ENCODE measurements at regions not wholly inside any gene's neighbourhood (a gene's known extent, or its start where the extent isn't known, plus 50 kb on each side); places are given as distances from the start of the nearest gene placed in this dataset.

DNA sequence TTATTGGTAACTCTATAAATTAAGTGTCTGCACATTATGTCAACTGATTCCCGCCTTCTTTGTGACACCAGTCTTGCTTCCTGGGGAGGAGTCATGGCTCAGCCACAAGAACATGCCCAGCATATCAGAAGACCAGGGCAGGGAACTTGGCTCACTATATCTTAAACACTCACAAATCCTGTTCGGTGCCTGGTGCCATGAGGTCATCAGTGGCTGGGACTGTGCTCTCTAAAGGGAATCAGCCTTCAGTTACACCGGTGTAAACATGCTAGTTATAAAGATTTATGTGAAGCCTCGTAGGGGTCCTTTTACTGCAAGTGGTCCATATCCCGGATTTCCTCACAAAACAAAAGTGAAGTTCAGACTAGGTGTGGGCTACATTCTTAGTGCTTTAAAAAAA, 73.1 kb upstream of the ZNF521 start:
- TF ChIP-seq POLR2A (IDR thresholded peaks at IDR 0.05; ENCODE audit: low read depth, low read length) = no peak
- no peak for TF ChIP-seq POLR2AphosphoS5 (IDR thresholded peaks at IDR 0.05; ENCODE audit: low read depth, low read length)
- no peak for TF ChIP-seq TAF1 (IDR thresholded peaks at IDR 0.05; ENCODE audit: borderline replicate concordance, low read depth, low read length)

Measured in GM12892 (cell line).